ENCODE measurements at regions not wholly inside any gene's neighbourhood (a gene's known extent, or its start where the extent isn't known, plus 50 kb on each side); places are given as distances from the start of the nearest gene placed in this dataset.

DNA sequence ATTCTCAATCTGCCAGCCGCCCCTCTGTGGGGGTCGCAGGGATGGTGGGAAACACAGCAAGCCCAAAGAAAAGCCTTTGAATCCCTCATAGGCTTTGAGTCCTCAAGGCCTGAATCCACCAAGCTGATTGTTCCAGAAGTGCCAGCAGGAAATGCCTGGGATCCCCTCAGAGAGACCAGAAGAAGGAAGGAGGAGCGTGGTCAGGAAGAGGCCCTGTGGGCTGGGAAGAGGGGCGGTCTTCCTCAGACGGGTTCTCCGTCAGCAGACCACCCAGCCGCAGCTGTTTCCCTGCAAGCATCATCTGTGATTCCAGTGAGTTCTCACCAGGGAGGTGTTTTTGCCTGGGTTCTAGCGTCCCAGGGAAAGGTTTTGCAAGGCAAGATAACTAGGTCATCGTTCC is 190.0 kb upstream of the KLF6 start:
- no peak for TF ChIP-seq CTCF (IDR thresholded peaks at IDR 0.05; ENCODE audit: low read depth, low read length, missing control alignments)
- H3K4me3 ChIP-seq (ENCODE audit: low read depth, low read length), result no peak overlapping the region
- no peak for DNase-seq (ENCODE audit: low read depth)

DNA sequence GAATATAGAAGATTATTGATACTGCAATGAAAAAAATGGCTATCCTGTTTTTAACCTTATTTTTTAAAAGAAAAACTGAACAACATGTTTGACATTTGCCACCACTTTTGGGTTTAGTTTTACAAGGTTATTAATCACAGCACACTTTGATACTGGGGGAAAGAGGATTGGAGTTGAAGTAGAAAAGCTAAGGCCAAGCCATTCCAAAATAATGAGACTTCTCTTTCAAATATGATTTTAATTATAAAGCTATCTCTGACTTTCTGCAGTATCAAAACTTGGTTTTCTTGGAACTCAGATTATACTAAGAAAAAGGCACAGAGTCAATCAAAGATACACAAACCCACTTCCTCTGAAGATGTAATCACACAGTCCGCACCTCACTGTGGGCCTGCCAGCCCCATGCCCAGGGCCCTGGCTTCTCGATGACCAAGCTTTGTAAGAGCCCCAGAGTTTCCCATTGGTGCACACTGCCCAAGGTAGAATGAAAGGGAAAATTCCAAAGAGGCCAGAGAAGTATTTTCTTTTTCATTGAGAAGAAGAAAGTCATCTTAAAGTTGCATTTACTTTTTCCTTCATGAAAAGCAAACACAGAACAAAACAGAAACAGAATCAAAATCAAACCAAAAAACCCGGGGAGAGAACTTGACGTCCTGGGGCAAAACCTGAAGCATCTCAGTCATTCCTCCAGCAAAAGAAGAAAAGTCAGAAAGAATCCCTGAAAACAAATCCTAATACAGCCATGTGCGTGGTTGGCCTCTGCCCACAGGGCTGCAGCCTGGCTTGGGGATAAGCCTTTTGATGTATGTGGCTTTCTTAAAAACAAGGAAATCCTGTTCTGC is 187.7 kb upstream of the KLF6 start:
- TF ChIP-seq CTCF (IDR thresholded peaks at IDR 0.05; ENCODE audit: low read depth, low read length, missing control alignments), result no peak
- no peak for DNase-seq (ENCODE audit: low read depth)
- no peak overlapping the region for H3K4me3 ChIP-seq (ENCODE audit: low read depth, low read length)

DNA sequence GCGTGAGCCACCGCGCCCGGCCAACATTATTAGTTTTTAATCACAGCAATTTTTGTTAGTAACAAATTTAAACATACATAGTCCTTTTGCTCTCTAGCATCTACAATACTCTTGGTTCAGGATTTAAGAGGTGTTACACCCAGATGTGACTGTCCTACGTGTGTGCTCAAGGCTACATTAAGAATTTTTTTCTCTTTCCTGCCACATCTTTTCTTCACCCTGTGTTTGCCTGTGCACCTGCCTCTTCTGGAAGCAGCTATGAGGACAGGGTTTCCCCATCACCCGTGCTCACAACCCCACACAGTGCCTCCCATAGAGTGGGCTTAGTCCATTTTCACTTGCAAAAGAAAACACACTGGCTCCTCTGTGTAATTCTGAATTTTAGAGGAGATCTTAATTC is 186.7 kb upstream of the KLF6 start:
- no peak for TF ChIP-seq CTCF (IDR thresholded peaks at IDR 0.05; ENCODE audit: low read depth, low read length, missing control alignments)
- DNase-seq (ENCODE audit: low read depth), result no peak
- H3K4me3 ChIP-seq (ENCODE audit: low read depth, low read length), result no peak overlapping the region

DNA sequence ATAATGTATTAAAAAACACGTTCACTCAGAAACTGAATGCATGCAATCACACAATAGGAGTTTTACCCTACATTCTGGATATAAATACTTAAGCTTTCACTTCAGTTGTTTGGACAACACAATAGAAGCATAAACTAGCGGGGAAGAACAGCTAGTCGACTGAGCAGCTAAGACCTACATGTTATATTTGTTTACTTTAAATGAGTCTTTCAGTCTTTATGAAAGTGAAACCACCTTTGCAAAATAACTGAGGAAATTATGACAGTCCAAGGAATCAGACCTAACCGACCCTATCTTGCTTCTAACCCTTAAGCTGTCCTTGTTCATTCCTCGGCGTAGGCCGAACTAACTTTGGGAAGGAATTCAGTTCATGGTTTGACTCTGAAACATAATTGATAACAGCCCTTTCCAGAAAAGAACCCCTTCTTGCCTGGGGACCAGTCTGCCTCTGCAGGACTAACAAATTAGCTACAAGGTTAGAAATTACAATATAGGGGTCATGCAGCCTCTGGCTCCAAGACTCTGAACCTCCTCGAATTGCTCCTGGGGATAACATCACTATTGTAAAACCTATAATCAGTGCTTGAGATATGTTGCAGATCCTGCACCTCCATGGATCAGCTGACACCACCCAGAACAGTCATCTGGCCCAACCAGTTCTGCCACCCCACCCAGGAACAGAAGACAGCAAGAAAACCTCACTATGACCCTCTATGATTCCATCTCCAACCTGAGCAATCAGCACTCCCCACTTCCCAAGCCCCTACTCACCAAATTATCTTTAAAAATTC is 185.1 kb upstream of the KLF6 start:
- no peak for DNase-seq (ENCODE audit: low read depth)
- H3K4me3 ChIP-seq (ENCODE audit: low read depth, low read length), result no peak overlapping the region

GRCh38 chr10:3968727-3969126 is 183.7 kb upstream of the KLF6 start:
- H3K4me3 ChIP-seq (ENCODE audit: low read depth, low read length), result no peak overlapping the region
- TF ChIP-seq CTCF (IDR thresholded peaks at IDR 0.05; ENCODE audit: low read depth, low read length, missing control alignments), result no peak
- no peak for DNase-seq (ENCODE audit: low read depth)

More for the DNA sequence above, 185.1 kb upstream of the KLF6 start:
- no peak for TF ChIP-seq CTCF (IDR thresholded peaks at IDR 0.05; ENCODE audit: low read depth, low read length, missing control alignments)

GRCh38 chr10:3964516-3964915 is 179.5 kb upstream of the KLF6 start:
- DNase-seq (ENCODE audit: low read depth), result no peak
- no peak overlapping the region for H3K4me3 ChIP-seq (ENCODE audit: low read depth, low read length)
- no peak for TF ChIP-seq CTCF (IDR thresholded peaks at IDR 0.05; ENCODE audit: low read depth, low read length, missing control alignments)

All from GM12864 (cell line).